Keratinocyte (primary cell): ENCODE measurements at regions not wholly inside any gene's neighbourhood (a gene's known extent, or its start where the extent isn't known, plus 50 kb on each side); places are given as distances from the start of the nearest gene placed in this dataset.

Experiments used
- DNase-seq: peaks from one replicate; pipeline ENCODE4 v3.0.0-alpha.2; 2011; ENCODE audit warnings: low read depth, missing footprints, low spot score
- FAIRE-seq: peaks from 2 replicates; lab custom pipeline; 2011; peaks lifted over from hg19 to GRCh38; lab: Jason Lieb, UNC
- H2AFZ ChIP-seq: 2 replicates; pipeline ENCODE4 v1.6.0; 2012; ENCODE audit warnings: low read length, control low read depth, inconsistent platforms; ENCODE audit not compliant: control insufficient read depth
- H3K27ac ChIP-seq: 2 replicates; pipeline ENCODE4 v1.5.1; 2011; ENCODE audit warnings: low read length; ENCODE audit not compliant: control insufficient read depth, insufficient read depth
- H3K27me3 ChIP-seq: 3 replicates; pipeline ENCODE4 v1.6.0; 2011; ENCODE audit warnings: low read length; ENCODE audit not compliant: control insufficient read depth, insufficient read depth; ENCODE audit errors: extremely low read depth
- H3K36me3 ChIP-seq, 2 experiments: 2 replicates in 1 of 2; 3 replicates in 1 of 2; pipeline ENCODE4 v1.5.1; 2011; ENCODE audit warnings: low read length in 2 of 2, mild to moderate bottlenecking in 1 of 2; ENCODE audit not compliant: control insufficient read depth in 2 of 2, insufficient read depth in 2 of 2; ENCODE audit errors: extremely low read depth in 1 of 2
- H3K4me1 ChIP-seq: 3 replicates; pipeline ENCODE4 v1.5.1; 2011; ENCODE audit warnings: low read length; ENCODE audit not compliant: control insufficient read depth, insufficient read depth; ENCODE audit errors: extremely low read depth
- H3K4me2 ChIP-seq: 3 replicates; pipeline ENCODE4 v1.6.0; 2011; ENCODE audit warnings: low read depth, low read length; ENCODE audit not compliant: control insufficient read depth, insufficient read depth; ENCODE audit errors: extremely low read depth
- H3K4me3 ChIP-seq, 3 experiments: fragments of 200-600 bp in 1 of 3; sonication (generic) in 1 of 3; 2 replicates in 2 of 3; 3 replicates in 1 of 3; pipeline ENCODE4 v1.5.1; 2011 to 2016; ENCODE audit warnings: low read length in 3 of 3, mild to moderate bottlenecking in 3 of 3, control low read depth in 2 of 3, inconsistent platforms in 1 of 3, low read depth in 1 of 3, mixed read lengths in 1 of 3, mixed run types in 1 of 3, moderate library complexity in 1 of 3; ENCODE audit not compliant: control insufficient read depth in 2 of 3, insufficient read depth in 2 of 3; ENCODE audit errors: extremely low read depth in 1 of 3
- H3K79me2 ChIP-seq: 2 replicates; pipeline ENCODE4 v1.6.0; 2012; ENCODE audit warnings: low read length; ENCODE audit not compliant: control insufficient read depth, insufficient read depth
- H3K9ac ChIP-seq: 3 replicates; pipeline ENCODE4 v1.6.0; 2011; ENCODE audit warnings: low read length; ENCODE audit not compliant: control insufficient read depth, insufficient read depth; ENCODE audit errors: extremely low read depth
- H3K9me1 ChIP-seq: 3 replicates; pipeline ENCODE4 v1.6.0; 2011; ENCODE audit warnings: low read length; ENCODE audit not compliant: control insufficient read depth, insufficient read depth; ENCODE audit errors: extremely low read depth
- H3K9me3 ChIP-seq: 2 replicates; pipeline ENCODE4 v1.5.1; 2012; ENCODE audit warnings: low read depth, low read length; ENCODE audit not compliant: control insufficient read depth
- H4K20me1 ChIP-seq: 3 replicates; pipeline ENCODE4 v1.6.0; 2011; ENCODE audit warnings: low read length; ENCODE audit not compliant: control insufficient read depth, insufficient read depth; ENCODE audit errors: extremely low read depth
- EZH2 ChIP-seq: IDR thresholded peaks from one replicate; pipeline ENCODE4 v1.6.1; 2012; ENCODE audit warnings: inconsistent platforms, mild to moderate bottlenecking, low read length, moderate library complexity
- dilution Hi-C: fragments of 300-500 bp; cut with MboI; formaldehyde crosslinking; loops from one replicate; pipeline ENCODE4 v1.7.0; 2020; ENCODE audit warnings: low sequenced_read_pairs; ENCODE audit not compliant: extremely low pct_ligation_motif_present
- TF ChIP-seq, protein P1 (sequence below), 3 experiments: IDR thresholded peaks in 1 of 3; conservative IDR thresholded peaks in 1 of 3; optimal IDR thresholded peaks in 1 of 3; 2 replicates in 2 of 3; 3 replicates in 1 of 3; pipeline versions ENCODE3 to v1.5.1; 2011; ENCODE audit warnings: low read length in 3 of 3, mild to moderate bottlenecking in 3 of 3, moderate library complexity in 2 of 3, control low read depth in 1 of 3, inconsistent platforms in 1 of 3; ENCODE audit not compliant: insufficient read depth in 2 of 3; ENCODE audit errors: extremely low read depth in 1 of 3

DNA sequence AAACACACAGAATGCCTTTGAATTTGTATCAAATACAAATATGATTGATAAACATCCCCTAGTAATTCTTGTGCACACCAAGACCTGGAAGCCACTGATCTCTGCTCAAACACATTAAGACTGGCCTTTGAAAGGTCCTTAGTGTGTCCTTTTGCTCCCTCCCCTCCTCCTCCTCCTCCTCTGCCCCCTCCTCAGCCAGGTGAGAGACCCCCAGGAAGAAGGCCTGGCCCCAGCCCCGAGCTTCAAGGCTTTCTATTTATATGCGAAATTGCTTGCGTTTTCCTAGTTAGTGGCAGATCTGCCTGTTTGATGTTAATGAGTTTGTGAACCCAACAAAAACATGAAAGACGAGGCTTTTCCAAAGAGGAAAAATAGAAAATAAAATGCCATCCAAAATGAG lies 63.6 kb upstream of the TCF7L2 start:
- no peaks in the 10 kb centered on the region for H3K4me1 ChIP-seq
- no peak overlapping the region for H3K9ac ChIP-seq
- no peaks in the 10 kb centered on the region for H3K9me1 ChIP-seq
- DNase-seq (no peak), FAIRE-seq (no peak)
- no peak overlapping the region for H2AFZ ChIP-seq
- H3K27ac ChIP-seq: no peak overlapping the region
- H3K79me2 ChIP-seq: no peaks in the 10 kb centered on the region
- dilution Hi-C loops: no loop called here
- TF ChIP-seq, protein P1, sequence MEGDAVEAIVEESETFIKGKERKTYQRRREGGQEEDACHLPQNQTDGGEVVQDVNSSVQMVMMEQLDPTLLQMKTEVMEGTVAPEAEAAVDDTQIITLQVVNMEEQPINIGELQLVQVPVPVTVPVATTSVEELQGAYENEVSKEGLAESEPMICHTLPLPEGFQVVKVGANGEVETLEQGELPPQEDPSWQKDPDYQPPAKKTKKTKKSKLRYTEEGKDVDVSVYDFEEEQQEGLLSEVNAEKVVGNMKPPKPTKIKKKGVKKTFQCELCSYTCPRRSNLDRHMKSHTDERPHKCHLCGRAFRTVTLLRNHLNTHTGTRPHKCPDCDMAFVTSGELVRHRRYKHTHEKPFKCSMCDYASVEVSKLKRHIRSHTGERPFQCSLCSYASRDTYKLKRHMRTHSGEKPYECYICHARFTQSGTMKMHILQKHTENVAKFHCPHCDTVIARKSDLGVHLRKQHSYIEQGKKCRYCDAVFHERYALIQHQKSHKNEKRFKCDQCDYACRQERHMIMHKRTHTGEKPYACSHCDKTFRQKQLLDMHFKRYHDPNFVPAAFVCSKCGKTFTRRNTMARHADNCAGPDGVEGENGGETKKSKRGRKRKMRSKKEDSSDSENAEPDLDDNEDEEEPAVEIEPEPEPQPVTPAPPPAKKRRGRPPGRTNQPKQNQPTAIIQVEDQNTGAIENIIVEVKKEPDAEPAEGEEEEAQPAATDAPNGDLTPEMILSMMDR (optimal IDR thresholded peaks at IDR 0.05 in 1 of 3, IDR thresholded peaks at IDR 0.05 in 1 of 3, conservative IDR thresholded peaks at IDR 0.05 in 1 of 3; ENCODE audit: extremely low read depth in 1 of 3, insufficient read depth in 2 of 3, low read length in 3 of 3): no peak
- no peak for TF ChIP-seq EZH2
- H3K9me3 ChIP-seq: no peaks in the 10 kb centered on the region
- H3K36me3 ChIP-seq: no peaks in the 10 kb centered on the region
- no peaks in the 10 kb centered on the region for H4K20me1 ChIP-seq
- no peaks in the 10 kb centered on the region for H3K27me3 ChIP-seq
- H3K4me2 ChIP-seq: no peak overlapping the region
- H3K4me3 ChIP-seq: no peak overlapping the region

DNA sequence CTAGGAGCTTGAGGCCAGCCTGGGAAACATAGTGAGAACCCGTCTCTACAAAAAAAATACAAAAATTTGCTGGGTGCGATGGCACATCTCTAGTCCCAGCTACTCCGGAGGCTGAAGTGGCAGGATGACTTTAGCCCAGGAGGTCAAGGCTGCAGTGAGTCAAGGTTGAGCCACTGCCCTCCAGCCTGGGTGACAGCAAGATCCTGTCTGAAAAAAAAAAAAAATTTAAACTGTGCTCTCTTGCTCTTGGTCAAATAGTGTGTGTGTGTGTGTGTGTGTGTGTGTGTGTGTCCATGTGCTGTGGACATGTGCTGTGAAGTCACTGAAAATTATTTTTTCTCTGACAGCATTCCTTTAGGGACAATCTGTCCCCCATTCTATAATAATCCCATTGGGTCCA lies 62.1 kb upstream of the TCF7L2 start:
- Histone ChIP-seq H2AFZ (no peak overlapping the region), H3K79me2 (no peaks in the 10 kb centered on the region), H4K20me1 (no peaks in the 10 kb centered on the region), H3K4me1 (no peaks in the 10 kb centered on the region), H3K27me3 (no peaks in the 10 kb centered on the region), H3K27ac (no peak overlapping the region), H3K9ac (no peak overlapping the region), H3K36me3 (no peaks in the 10 kb centered on the region), H3K4me2 (no peak overlapping the region), H3K9me3 (no peaks in the 10 kb centered on the region), H3K9me1 (no peaks in the 10 kb centered on the region), H3K4me3 (no peak overlapping the region)
- TF ChIP-seq, protein P1 (optimal IDR thresholded peaks at IDR 0.05 in 1 of 3, IDR thresholded peaks at IDR 0.05 in 1 of 3, conservative IDR thresholded peaks at IDR 0.05 in 1 of 3; ENCODE audit: extremely low read depth in 1 of 3, insufficient read depth in 2 of 3, low read length in 3 of 3): no peak
- no peak for TF ChIP-seq EZH2
- no peak for FAIRE-seq
- dilution Hi-C loops: no loop called here
- no peak for DNase-seq
